Neural cell (in vitro differentiated cells): ENCODE measurements at regions not wholly inside any gene's neighbourhood (a gene's known extent, or its start where the extent isn't known, plus 50 kb on each side); places are given as distances from the start of the nearest gene placed in this dataset.

Experiments used
- CTCF ChIP-seq: fragments of 450-650 bp; IDR thresholded peaks from 2 replicates; pipeline ENCODE4 v1.5.1; 2014; ENCODE audit warnings: antibody characterized with exemption, mild to moderate bottlenecking, moderate library complexity; ENCODE audit not compliant: poor library complexity, severe bottlenecking
- EP300 ChIP-seq: fragments of 450-650 bp; conservative IDR thresholded peaks from 2 replicates; pipeline ENCODE4 v1.6.1; 2014; ENCODE audit warnings: antibody characterized with exemption, mild to moderate bottlenecking, moderate library complexity; ENCODE audit not compliant: poor library complexity, severe bottlenecking
- EZH2 ChIP-seq: fragments of 200-600, 300-800 bp; shearing (Covaris generic), sonication (generic); IDR thresholded peaks from 2 replicates; pipeline ENCODE4 v1.6.1; 2014; ENCODE audit warnings: antibody characterized with exemption, low read length, borderline replicate concordance, mild to moderate bottlenecking; ENCODE audit not compliant: insufficient read depth, poor library complexity, severe bottlenecking
- MXI1 ChIP-seq: fragments of 450-650 bp; conservative IDR thresholded peaks from 2 replicates; pipeline ENCODE4 v1.6.1; 2014; ENCODE audit warnings: antibody characterized with exemption, mild to moderate bottlenecking; ENCODE audit not compliant: poor library complexity, severe bottlenecking
- POLR2AphosphoS5 ChIP-seq: IDR thresholded peaks from 2 replicates; pipeline ENCODE4 v1.6.1; 2012
- RAD21 ChIP-seq: fragments of 450-650 bp; conservative IDR thresholded peaks from 2 replicates; pipeline ENCODE4 v1.6.1; 2014; ENCODE audit warnings: antibody characterized with exemption, mild to moderate bottlenecking, moderate library complexity
- SMC3 ChIP-seq: fragments of 450-650 bp; conservative IDR thresholded peaks from 2 replicates; pipeline ENCODE4 v1.6.1; 2014; ENCODE audit warnings: antibody characterized with exemption, mild to moderate bottlenecking, moderate library complexity; ENCODE audit not compliant: poor library complexity
- TAF1 ChIP-seq: IDR thresholded peaks from 2 replicates; pipeline ENCODE4 v1.6.1; 2012; ENCODE audit warnings: low read depth
- TF ChIP-seq, protein P1 (sequence below): IDR thresholded peaks from 2 replicates; pipeline ENCODE4 v1.6.1; 2012; ENCODE audit warnings: borderline replicate concordance

DNA sequence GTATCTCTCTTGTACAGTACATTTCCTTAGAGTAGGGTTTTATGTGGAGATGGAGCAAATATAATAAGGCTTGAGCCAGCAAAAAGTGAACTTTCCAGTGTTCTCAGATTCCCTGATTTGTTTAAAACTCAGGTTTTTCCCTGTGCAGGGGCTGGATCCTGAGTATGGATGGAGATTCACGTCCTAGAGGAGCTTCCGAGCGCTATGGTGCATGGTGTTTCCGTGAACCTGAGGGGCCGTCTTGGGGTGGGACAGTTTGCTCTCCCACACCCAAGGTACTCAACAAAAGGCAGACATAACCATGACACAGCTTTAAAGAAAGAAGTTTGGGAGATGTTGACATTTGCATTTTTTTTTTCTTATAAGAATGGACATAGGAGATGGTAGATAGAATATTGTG is 122.5 kb downstream of the SEC23IP start:
- TF ChIP-seq SMC3 = no peak
- no peak for TF ChIP-seq CTCF
- TF ChIP-seq EZH2 = no peak
- no peak for TF ChIP-seq TAF1
- no peak for TF ChIP-seq POLR2AphosphoS5
- no peak for TF ChIP-seq EP300
- TF ChIP-seq MXI1 = no peak
- TF ChIP-seq, protein P1, sequence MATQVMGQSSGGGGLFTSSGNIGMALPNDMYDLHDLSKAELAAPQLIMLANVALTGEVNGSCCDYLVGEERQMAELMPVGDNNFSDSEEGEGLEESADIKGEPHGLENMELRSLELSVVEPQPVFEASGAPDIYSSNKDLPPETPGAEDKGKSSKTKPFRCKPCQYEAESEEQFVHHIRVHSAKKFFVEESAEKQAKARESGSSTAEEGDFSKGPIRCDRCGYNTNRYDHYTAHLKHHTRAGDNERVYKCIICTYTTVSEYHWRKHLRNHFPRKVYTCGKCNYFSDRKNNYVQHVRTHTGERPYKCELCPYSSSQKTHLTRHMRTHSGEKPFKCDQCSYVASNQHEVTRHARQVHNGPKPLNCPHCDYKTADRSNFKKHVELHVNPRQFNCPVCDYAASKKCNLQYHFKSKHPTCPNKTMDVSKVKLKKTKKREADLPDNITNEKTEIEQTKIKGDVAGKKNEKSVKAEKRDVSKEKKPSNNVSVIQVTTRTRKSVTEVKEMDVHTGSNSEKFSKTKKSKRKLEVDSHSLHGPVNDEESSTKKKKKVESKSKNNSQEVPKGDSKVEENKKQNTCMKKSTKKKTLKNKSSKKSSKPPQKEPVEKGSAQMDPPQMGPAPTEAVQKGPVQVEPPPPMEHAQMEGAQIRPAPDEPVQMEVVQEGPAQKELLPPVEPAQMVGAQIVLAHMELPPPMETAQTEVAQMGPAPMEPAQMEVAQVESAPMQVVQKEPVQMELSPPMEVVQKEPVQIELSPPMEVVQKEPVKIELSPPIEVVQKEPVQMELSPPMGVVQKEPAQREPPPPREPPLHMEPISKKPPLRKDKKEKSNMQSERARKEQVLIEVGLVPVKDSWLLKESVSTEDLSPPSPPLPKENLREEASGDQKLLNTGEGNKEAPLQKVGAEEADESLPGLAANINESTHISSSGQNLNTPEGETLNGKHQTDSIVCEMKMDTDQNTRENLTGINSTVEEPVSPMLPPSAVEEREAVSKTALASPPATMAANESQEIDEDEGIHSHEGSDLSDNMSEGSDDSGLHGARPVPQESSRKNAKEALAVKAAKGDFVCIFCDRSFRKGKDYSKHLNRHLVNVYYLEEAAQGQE = no peak
- no peak for TF ChIP-seq RAD21
